ENCODE measurements at regions not wholly inside any gene's neighbourhood (a gene's known extent, or its start where the extent isn't known, plus 50 kb on each side); places are given as distances from the start of the nearest gene placed in this dataset.

DNA sequence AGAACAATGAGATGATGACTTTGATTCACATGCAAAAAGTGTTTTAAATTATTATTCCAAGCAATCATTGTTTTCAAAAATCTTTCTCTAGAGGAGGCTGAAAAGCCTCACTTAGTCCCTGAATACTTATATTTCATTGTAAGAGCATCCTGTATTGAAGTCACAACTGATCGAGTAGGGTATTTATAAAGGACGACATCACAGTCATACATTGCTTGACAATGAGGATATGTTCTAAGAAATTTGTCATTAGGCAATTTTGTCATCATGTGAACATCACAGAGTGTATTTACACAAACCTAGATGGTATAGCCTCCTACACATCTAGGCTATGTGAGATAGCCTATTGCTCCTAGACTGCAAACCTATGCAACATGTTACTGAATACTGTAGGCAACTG, 510.4 kb upstream of the RGMB start:
- H2BK15ac ChIP-seq (ENCODE audit: low read depth, low read length), result no peak overlapping the region
- BruUV-seq (replicated peaks), result no TSS peak
- no peaks in the 10 kb centered on the region for H3K36me3 ChIP-seq (ENCODE audit: control insufficient read depth, insufficient read depth, low read length)
- WGBS, 2 experiments (ENCODE audit: extremely low coverage in 2 of 2, insufficient read length in 1 of 2), result no CpG with 5 or more reads among the region's 2 CpGs
- H3K27me3 ChIP-seq (ENCODE audit: control insufficient read depth, insufficient read depth, low read length), result no peaks in the 10 kb centered on the region
- H2BK20ac ChIP-seq (ENCODE audit: low read depth, low read length), result no peak overlapping the region
- no peak overlapping the region for H2AK9ac ChIP-seq (replicated peaks; ENCODE audit: low read depth, low read length, poor library complexity)
- no peak overlapping the region for H3K56ac ChIP-seq (ENCODE audit: extremely low read depth, insufficient read depth, low read length)
- H3K14ac ChIP-seq (replicated peaks; ENCODE audit: low read depth, low read length), result no peak overlapping the region
- intact Hi-C loops (cut with micrococcal nuclease) (no loop called here), in situ Hi-C loops (cut with MboI; ENCODE audit: low sequenced_read_pairs) (no loop called here), dilution Hi-C loops (cut with HindIII; ENCODE audit: low sequenced_read_pairs, unreplicated experiment) (no loop called here)
- ChIA-PET POLR2A (ENCODE audit: unreplicated experiment) (no interaction called here), CTCF (no interaction called here)
- H3K18ac ChIP-seq (ENCODE audit: low read depth, low read length), result no peak overlapping the region
- H3K4me2 ChIP-seq (ENCODE audit: low read depth, low read length), result no peak overlapping the region
- H3K4ac ChIP-seq (ENCODE audit: low read depth, low read length), result no peak overlapping the region
- H2BK120ac ChIP-seq (ENCODE audit: low read depth, low read length), result no peak overlapping the region
- no peak for ATAC-seq (ENCODE audit: low read depth)
- no peak overlapping the region for H3K4me3 ChIP-seq (ENCODE audit: insufficient read depth, low read depth, low read length)
- no peak overlapping the region for H2AFZ ChIP-seq (replicated peaks; ENCODE audit: low read length, poor library complexity)
- no peak overlapping the region for H2BK5ac ChIP-seq (ENCODE audit: low read depth, low read length, poor library complexity, severe bottlenecking)
- no peak overlapping the region for H3K27ac ChIP-seq (ENCODE audit: insufficient read depth, low read length)
- H3K4me1 ChIP-seq (ENCODE audit: control insufficient read depth, insufficient read depth, low read length), result no peaks in the 10 kb centered on the region
- H3K9me3 ChIP-seq (ENCODE audit: control insufficient read depth, insufficient read depth, low read length), result no peaks in the 10 kb centered on the region
- no peak overlapping the region for H3K9ac ChIP-seq (ENCODE audit: low read depth, low read length)
- H3K23ac ChIP-seq (ENCODE audit: low read depth, low read length), result no peak overlapping the region
- no peak overlapping the region for H2AK5ac ChIP-seq (ENCODE audit: low read depth, low read length)
- H3K79me1 ChIP-seq (ENCODE audit: low read depth in 1 of 2, low read length in 2 of 2), result no peaks in the 10 kb centered on the region
- no peaks in the 10 kb centered on the region for H3K9me1 ChIP-seq (ENCODE audit: insufficient read depth, low read length)
- H4K20me1 ChIP-seq (ENCODE audit: insufficient read depth, low read length), result no peaks in the 10 kb centered on the region
- no peak for TF ChIP-seq RAD21 (IDR thresholded peaks at IDR 0.05; ENCODE audit: low read length)
- no peak for TF ChIP-seq BHLHE40 (IDR thresholded peaks at IDR 0.05; ENCODE audit: low read depth, low read length)
- no peak for TF ChIP-seq RCOR1 (IDR thresholded peaks at IDR 0.05; ENCODE audit: insufficient replicate concordance, low read length)
- TF ChIP-seq MXI1 (IDR thresholded peaks at IDR 0.05; ENCODE audit: borderline replicate concordance, low read depth, low read length), result no peak
- TF ChIP-seq MAZ (IDR thresholded peaks at IDR 0.05; ENCODE audit: borderline replicate concordance, low read depth, low read length), result no peak
- no peak for TF ChIP-seq RFX5 (IDR thresholded peaks at IDR 0.05; ENCODE audit: low read depth, low read length)
- TF ChIP-seq CHD1 (IDR thresholded peaks at IDR 0.05; ENCODE audit: low read depth, low read length), result no peak
- TF ChIP-seq CTCF (conservative IDR thresholded peaks at IDR 0.05; ENCODE audit: low read depth, low read length), result no peak
- TF ChIP-seq, protein P1, sequence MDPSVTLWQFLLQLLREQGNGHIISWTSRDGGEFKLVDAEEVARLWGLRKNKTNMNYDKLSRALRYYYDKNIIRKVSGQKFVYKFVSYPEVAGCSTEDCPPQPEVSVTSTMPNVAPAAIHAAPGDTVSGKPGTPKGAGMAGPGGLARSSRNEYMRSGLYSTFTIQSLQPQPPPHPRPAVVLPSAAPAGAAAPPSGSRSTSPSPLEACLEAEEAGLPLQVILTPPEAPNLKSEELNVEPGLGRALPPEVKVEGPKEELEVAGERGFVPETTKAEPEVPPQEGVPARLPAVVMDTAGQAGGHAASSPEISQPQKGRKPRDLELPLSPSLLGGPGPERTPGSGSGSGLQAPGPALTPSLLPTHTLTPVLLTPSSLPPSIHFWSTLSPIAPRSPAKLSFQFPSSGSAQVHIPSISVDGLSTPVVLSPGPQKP (IDR thresholded peaks at IDR 0.05; ENCODE audit: borderline replicate concordance, low read depth, low read length), result no peak
- no peak for TF ChIP-seq USF2 (IDR thresholded peaks at IDR 0.05; ENCODE audit: low read depth, low read length)
- no peak overlapping the region for H4K8ac ChIP-seq (ENCODE audit: low read depth in 2 of 2, low read length in 2 of 2)
- no peak for DNase-seq
- no peak overlapping the region for H4K5ac ChIP-seq (ENCODE audit: low read depth, low read length)
- H4K91ac ChIP-seq (ENCODE audit: insufficient read depth, low read depth, low read length), result no peak overlapping the region
